ENCODE measurements at regions not wholly inside any gene's neighbourhood (a gene's known extent, or its start where the extent isn't known, plus 50 kb on each side); places are given as distances from the start of the nearest gene placed in this dataset.

DNA sequence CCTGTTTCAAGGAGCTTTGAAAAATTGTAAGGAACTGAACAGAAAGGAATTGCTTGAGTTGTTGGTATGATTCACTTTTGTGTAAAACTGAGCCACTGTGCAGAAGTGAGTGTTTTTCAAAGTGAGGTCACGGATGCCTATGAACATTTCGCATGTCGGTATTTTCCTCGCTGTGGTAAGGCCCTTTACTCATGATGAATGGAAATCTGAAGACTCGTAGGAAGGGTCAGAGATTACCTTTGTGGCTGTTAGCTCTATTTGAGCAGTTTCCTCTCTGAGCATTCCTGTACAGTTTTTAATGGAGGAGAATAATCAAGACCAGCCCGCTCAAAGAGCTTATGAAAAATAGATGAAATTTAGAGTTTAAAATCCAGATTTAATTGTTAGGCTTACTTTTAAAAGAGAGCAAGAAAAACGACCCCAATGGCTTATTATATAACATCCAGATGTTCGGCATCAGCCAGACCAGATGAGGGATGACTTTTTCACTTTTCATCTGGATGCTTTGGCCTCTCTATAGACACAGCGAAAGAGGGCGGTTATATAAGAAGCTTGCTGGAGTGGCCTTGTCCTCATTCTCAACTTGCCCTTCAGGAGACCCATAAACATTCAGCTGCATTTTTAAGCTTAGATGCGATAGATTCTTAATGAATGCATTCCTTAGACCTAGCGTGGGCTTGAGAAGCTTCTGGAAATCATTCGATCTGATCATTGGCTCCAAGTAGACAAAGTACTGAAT, 99.5 kb downstream of the CD83 start:
- DNase-seq (ENCODE audit: low spot score) = no peak
- no peak overlapping the region for H3K27ac ChIP-seq
- TF ChIP-seq, protein P1, sequence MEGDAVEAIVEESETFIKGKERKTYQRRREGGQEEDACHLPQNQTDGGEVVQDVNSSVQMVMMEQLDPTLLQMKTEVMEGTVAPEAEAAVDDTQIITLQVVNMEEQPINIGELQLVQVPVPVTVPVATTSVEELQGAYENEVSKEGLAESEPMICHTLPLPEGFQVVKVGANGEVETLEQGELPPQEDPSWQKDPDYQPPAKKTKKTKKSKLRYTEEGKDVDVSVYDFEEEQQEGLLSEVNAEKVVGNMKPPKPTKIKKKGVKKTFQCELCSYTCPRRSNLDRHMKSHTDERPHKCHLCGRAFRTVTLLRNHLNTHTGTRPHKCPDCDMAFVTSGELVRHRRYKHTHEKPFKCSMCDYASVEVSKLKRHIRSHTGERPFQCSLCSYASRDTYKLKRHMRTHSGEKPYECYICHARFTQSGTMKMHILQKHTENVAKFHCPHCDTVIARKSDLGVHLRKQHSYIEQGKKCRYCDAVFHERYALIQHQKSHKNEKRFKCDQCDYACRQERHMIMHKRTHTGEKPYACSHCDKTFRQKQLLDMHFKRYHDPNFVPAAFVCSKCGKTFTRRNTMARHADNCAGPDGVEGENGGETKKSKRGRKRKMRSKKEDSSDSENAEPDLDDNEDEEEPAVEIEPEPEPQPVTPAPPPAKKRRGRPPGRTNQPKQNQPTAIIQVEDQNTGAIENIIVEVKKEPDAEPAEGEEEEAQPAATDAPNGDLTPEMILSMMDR (IDR thresholded peaks at IDR 0.05) = no peak

DNA sequence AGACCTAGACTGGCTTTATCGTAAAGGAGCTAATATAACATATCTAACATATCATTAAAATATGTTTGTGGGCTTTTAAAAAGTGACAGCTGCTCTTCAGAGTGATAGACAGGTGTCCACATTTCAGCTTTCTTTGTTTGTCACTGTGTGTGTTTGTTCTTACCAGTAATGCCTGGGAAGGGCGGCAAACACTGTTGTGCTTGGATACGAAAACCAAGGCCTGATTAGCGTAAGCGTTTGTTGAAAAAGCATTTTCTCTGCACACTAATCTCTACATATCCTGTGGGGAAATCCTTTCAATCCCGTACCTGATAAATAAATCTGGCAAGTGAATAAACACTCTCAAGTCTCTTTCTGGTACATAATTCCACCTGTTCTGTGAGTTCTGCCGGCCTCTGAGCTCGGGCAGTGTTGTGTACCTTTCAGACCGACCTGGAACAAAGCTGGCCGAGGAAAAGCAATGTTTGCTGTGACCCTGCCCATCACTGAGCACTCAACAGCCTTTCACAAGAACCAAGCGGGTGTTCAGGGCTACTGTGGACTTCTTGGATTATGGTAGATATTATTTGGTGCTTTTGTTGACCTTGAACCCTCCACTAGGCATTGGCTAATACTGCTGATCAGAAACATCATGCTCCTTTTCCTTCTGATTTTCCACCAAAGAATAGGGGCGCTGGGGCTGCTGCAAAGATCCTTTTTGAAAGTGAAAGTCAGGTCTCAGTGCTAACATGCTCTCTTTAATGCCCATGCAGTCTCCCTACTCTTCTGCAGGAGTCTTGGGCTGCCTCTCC, 100.4 kb downstream of the CD83 start:
- TF ChIP-seq, protein P1 (IDR thresholded peaks at IDR 0.05) = no peak
- DNase-seq (ENCODE audit: low spot score) = no peak
- Histone ChIP-seq H3K27ac (no peak overlapping the region), H3K4me3 (no peak overlapping the region)

More for the DNA sequence above, 99.5 kb downstream of the CD83 start:
- no peak overlapping the region for H3K4me3 ChIP-seq

DNA sequence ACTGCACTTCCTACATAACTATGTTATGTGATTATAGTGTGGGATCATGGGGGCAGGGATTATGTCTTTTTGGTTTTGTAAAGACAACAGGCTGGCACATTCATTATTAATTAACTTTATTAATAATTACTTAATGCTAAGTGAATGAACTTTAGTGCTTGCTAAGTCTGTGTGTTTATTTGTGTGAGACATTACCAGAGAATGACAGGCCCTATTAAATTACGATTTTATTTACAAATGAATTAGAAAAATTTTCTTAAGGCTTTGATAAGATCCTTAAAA, 100.9 kb downstream of the CD83 start:
- H3K4me3 ChIP-seq = no peak overlapping the region
- DNase-seq (ENCODE audit: low spot score) = no peak
- no peak overlapping the region for H3K27ac ChIP-seq
- TF ChIP-seq, protein P1 (IDR thresholded peaks at IDR 0.05) = no peak

DNA sequence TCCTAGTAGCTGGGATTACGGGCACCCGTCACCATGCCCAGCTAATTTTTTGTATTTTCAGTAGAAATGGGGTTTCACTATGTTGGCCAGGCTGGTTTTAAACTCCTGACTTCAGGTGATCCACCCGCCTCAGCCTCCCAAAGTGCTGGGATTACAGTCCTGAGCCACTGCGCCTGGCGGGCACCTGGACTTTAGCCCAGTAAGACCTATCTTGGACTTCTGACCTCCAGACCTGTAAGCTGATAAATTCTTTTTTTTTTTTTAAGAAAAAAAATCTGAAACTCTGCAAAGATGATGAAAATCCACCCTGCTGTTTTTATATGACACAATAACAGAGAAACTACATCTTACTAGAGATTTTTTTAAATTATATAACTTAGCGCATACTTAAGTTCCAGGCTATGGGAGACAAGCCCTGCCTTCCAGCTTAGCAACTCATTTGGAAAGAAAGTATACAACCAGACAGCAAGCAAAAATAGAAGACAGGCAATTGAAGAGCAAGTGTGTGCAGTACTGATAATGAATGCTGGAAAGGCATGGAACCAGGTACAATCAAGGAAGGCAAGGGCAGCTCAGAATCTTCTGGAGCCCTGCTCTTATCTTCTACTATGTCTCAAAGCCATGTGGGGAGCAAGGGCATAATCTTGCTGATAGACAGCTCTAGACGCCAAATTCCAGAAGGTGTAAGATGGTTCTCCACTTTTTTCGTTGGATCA, 104.2 kb downstream of the CD83 start:
- Histone ChIP-seq H3K27ac (no peak overlapping the region), H3K4me3 (no peak overlapping the region)
- TF ChIP-seq, protein P1 (IDR thresholded peaks at IDR 0.05) = no peak
- no peak for DNase-seq (ENCODE audit: low spot score)

DNA sequence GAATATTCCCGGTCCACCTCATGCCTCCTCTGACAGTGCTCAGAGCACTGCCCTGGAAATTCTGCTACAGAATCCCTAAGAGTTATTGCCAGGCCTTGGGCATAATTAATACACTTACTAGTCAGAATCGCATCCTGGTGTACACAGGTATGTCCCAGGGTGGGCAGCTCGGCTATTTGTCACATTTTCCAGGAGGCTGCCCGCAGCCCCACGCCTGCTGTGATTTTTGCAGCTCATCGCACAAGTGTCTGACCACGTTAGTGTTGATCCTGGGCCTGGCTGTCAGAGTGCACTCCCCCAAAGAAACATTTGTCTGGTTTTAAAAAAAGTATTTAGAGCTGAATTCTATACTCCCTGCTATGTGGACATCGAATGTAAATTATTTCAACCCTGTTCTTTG, 105.4 kb downstream of the CD83 start:
- no peak overlapping the region for H3K27ac ChIP-seq
- no peak overlapping the region for H3K4me3 ChIP-seq
- peak; percentile 11 for DNase-seq (ENCODE audit: low spot score)
- TF ChIP-seq, protein P1 (IDR thresholded peaks at IDR 0.05) = no peak

DNA sequence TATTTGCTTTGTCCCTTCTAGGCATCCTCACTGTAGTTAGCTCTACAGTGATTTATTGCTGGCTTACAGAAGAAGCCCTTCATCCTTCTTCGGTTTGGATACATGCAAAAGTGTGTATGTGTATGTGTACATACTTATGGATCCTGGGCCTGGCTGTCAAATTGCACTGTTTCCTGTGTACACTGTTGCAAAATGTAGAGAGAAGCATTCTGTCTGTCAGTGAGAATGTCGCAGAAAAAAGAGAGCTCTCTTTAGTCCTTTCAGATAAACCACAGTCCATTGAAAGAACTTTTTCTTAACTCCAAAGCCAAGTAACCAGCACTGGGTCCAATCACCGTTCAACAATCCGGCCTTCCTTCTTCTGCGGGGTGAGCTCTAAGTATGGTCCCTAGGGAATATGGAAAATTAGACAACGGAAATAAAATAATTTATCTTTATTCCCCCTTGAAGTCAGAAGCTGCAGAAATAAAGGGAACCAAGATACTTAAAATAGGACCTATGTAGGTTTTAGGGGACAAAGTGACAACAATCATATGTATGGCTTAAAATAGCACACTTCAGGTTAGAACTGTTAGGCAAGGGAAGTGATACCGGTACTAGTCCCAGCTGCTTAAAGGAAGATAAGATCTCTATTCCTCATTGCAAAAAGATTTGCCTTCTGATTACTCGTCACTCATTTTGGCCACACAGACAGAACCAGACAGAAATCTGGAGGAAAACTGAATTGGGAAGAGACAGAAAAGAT, 107.0 kb downstream of the CD83 start:
- TF ChIP-seq, protein P1 (IDR thresholded peaks at IDR 0.05) = no peak
- no peak for DNase-seq (ENCODE audit: low spot score)
- H3K4me3 ChIP-seq = no peak overlapping the region
- H3K27ac ChIP-seq = no peak overlapping the region

Data from coronary artery (tissue), 2 donors.